Prostate gland (tissue), 2 donors: ENCODE measurements at regions not wholly inside any gene's neighbourhood (a gene's known extent, or its start where the extent isn't known, plus 50 kb on each side); places are given as distances from the start of the nearest gene placed in this dataset.

ENCODE experiments used
- DNase-seq: peaks from one replicate; pipeline ENCODE4 v3.0.0-alpha.2; 2019; ENCODE audit warnings: low spot score
- H3K27ac ChIP-seq, 2 donors: fragments of 200-600 bp; sonication (generic); 2 replicates each; pipeline ENCODE4 v1.5.1; 2017 to 2019
- H3K27me3 ChIP-seq: fragments of 200-600 bp; sonication (generic); replicated peaks from 2 replicates; pipeline ENCODE4 v1.5.1; 2019; ENCODE audit not compliant: insufficient read depth
- H3K36me3 ChIP-seq, 2 donors: fragments of 200-600 bp; sonication (generic); 1 replicate in 1 of 2; 2 replicates in 1 of 2; pipeline versions ENCODE4 v1.5.1 to v1.8.1; 2017 to 2019
- H3K4me1 ChIP-seq: fragments of 200-600 bp; sonication (generic); replicated peaks from 2 replicates; pipeline ENCODE4 v1.5.1; 2019
- H3K4me3 ChIP-seq, 2 donors: fragments of 200-600 bp; sonication (generic); 2 replicates each; pipeline ENCODE4 v1.5.1; 2017 to 2019
- H3K9me3 ChIP-seq: fragments of 200-600 bp; sonication (generic); 2 replicates; pipeline ENCODE4 v1.5.1; 2017
- CTCF ChIP-seq, 4 experiments: fragments of 200-600 bp in 2 of 4; fragments of 450-650 bp in 2 of 4; sonication (generic) in 2 of 4; IDR thresholded peaks; 1 replicate in 3 of 4; 2 replicates in 1 of 4; pipeline ENCODE4 v1.5.1; 2016 to 2019; ENCODE audit warnings: antibody characterized with exemption in 4 of 4, mild to moderate bottlenecking in 2 of 4, moderate library complexity in 2 of 4
- POLR2A ChIP-seq: fragments of 450-650 bp; IDR thresholded peaks from one replicate; pipeline ENCODE4 v1.6.1; 2016; ENCODE audit warnings: antibody characterized with exemption, mild to moderate bottlenecking
- POLR2AphosphoS5 ChIP-seq: sonication (generic); formaldehyde crosslinking; IDR thresholded peaks from one replicate; pipeline ENCODE4 v1.6.1; 2017; ENCODE audit warnings: antibody characterized with exemption
- WGBS: methylation state at CpG from one replicate; pipeline ENCODE4 v1.1.5; 2018; 5-methylcytosine and 5-hydroxymethylcytosine counted together
- intact Hi-C: fragments of 100-400 bp; cut with DNase I; formaldehyde crosslinking; loops from one replicate; pipeline ENCODE4 v1.14.2; 2022

- WGBS, result 70% methylated on average over 4 of the region's 4 CpGs
- no peaks in the 10 kb centered on the region for H3K9me3 ChIP-seq
- no peak for DNase-seq
- H3K4me1 ChIP-seq, result no peaks in the 10 kb centered on the region
- H3K27me3 ChIP-seq, result no peaks in the 10 kb centered on the region
- no peaks in the 10 kb centered on the region for H3K36me3 ChIP-seq
- no peak overlapping the region for H3K27ac ChIP-seq
- no peak overlapping the region for H3K4me3 ChIP-seq
- TF ChIP-seq POLR2AphosphoS5 (no peak), CTCF (IDR thresholded peaks at IDR 0.05) (no peak), POLR2A (no peak)
- intact Hi-C loops, result no loop called here
Observed at GRCh38 chr19:28640506-28640905, 572.4 kb downstream of the UQCRFS1 start.

- H3K36me3 ChIP-seq, result no peaks in the 10 kb centered on the region
- TF ChIP-seq POLR2A (no peak), POLR2AphosphoS5 (no peak), CTCF (IDR thresholded peaks at IDR 0.05) (no peak)
- 90% methylated on average over 4 of the region's 4 CpGs for WGBS
- H3K27me3 ChIP-seq, result no peaks in the 10 kb centered on the region
- DNase-seq, result no peak
- no peaks in the 10 kb centered on the region for H3K9me3 ChIP-seq
- H3K4me3 ChIP-seq, result no peak overlapping the region
- intact Hi-C loops, result no loop called here
- H3K4me1 ChIP-seq, result no peaks in the 10 kb centered on the region
- H3K27ac ChIP-seq, result no peak overlapping the region
Observed at GRCh38 chr19:28638445-28638844, 574.5 kb downstream of the UQCRFS1 start.

GRCh38 chr19:28636706-28637105 lies 576.2 kb downstream of the UQCRFS1 start:
- Histone ChIP-seq H3K27me3 (no peaks in the 10 kb centered on the region), H3K4me1 (no peaks in the 10 kb centered on the region), H3K36me3 (no peaks in the 10 kb centered on the region), H3K4me3 (no peak overlapping the region), H3K27ac (no peak overlapping the region), H3K9me3 (no peaks in the 10 kb centered on the region)
- TF ChIP-seq POLR2A (no peak), POLR2AphosphoS5 (no peak), CTCF (IDR thresholded peaks at IDR 0.05) (no peak)
- no peak for DNase-seq
- intact Hi-C loops, result no loop called here
- 83% methylated on average over 5 of the region's 5 CpGs for WGBS

- TF ChIP-seq CTCF (IDR thresholded peaks at IDR 0.05), result no peak
- TF ChIP-seq POLR2A, result no peak
- TF ChIP-seq POLR2AphosphoS5, result no peak
- WGBS, result 77% methylated on average over 5 of the region's 5 CpGs
- Histone ChIP-seq H3K9me3 (no peaks in the 10 kb centered on the region), H3K36me3 (no peaks in the 10 kb centered on the region), H3K27ac (no peak overlapping the region), H3K4me1 (no peaks in the 10 kb centered on the region), H3K4me3 (no peak overlapping the region), H3K27me3 (no peaks in the 10 kb centered on the region)
- intact Hi-C loops, result no loop called here
- DNase-seq, result no peak
Observed at GRCh38 chr19:28636016-28636629, 576.8 kb downstream of the UQCRFS1 start.

- no peak for DNase-seq
- no peaks in the 10 kb centered on the region for H3K4me1 ChIP-seq
- intact Hi-C loops, result no loop called here
- 80% methylated on average over 1 of the region's 1 CpG for WGBS
- no peaks in the 10 kb centered on the region for H3K36me3 ChIP-seq
- no peak overlapping the region for H3K4me3 ChIP-seq
- no peaks in the 10 kb centered on the region for H3K27me3 ChIP-seq
- no peak overlapping the region for H3K27ac ChIP-seq
- H3K9me3 ChIP-seq, result no peaks in the 10 kb centered on the region
- TF ChIP-seq CTCF (IDR thresholded peaks at IDR 0.05), result no peak
- TF ChIP-seq POLR2A, result no peak
Observed at GRCh38 chr19:28634837-28635236, 578.1 kb downstream of the UQCRFS1 start.
